ENCODE measurements at regions not wholly inside any gene's neighbourhood (a gene's known extent, or its start where the extent isn't known, plus 50 kb on each side); places are given as distances from the start of the nearest gene placed in this dataset.

DNA sequence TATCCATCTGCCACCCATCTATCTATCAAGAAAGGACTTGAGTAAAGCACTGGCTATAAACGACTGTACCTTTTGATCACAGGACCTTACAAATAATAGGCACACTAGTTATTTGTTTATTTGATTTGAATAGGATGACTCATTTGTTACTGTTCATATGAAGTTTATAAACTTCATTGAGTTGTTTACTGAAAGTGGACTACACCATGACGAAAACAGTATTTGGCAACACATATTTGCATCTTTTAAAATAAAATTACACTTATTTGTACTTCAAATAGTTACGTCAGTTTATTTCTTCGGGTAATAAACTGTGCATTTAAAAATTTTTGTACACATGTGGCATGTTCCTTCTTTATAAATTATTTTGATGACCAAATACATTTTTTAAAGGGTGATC, 133.0 kb downstream of the OGFRL1 start:
- TF ChIP-seq, protein P1, sequence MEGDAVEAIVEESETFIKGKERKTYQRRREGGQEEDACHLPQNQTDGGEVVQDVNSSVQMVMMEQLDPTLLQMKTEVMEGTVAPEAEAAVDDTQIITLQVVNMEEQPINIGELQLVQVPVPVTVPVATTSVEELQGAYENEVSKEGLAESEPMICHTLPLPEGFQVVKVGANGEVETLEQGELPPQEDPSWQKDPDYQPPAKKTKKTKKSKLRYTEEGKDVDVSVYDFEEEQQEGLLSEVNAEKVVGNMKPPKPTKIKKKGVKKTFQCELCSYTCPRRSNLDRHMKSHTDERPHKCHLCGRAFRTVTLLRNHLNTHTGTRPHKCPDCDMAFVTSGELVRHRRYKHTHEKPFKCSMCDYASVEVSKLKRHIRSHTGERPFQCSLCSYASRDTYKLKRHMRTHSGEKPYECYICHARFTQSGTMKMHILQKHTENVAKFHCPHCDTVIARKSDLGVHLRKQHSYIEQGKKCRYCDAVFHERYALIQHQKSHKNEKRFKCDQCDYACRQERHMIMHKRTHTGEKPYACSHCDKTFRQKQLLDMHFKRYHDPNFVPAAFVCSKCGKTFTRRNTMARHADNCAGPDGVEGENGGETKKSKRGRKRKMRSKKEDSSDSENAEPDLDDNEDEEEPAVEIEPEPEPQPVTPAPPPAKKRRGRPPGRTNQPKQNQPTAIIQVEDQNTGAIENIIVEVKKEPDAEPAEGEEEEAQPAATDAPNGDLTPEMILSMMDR (tag by site-specific recombination; IDR thresholded peaks at IDR 0.05), result no peak
- TF ChIP-seq ZNF121 (tag by site-specific recombination; IDR thresholded peaks at IDR 0.05) (no peak), TCF7L2 (IDR thresholded peaks at IDR 0.05; ENCODE audit: borderline replicate concordance, low read depth, low read length) (no peak), SALL2 (tag by site-specific recombination; IDR thresholded peaks at IDR 0.05; ENCODE audit: borderline replicate concordance) (no peak), ZNF670 (tag by site-specific recombination; IDR thresholded peaks at IDR 0.05; ENCODE audit: low read depth) (no peak), HOXA7 (CRISPR knock-in tag; IDR thresholded peaks at IDR 0.05; ENCODE audit: borderline replicate concordance) (no peak), ZNF776 (tag by site-specific recombination; IDR thresholded peaks at IDR 0.05; ENCODE audit: borderline replicate concordance) (no peak), ZNF416 (tag by site-specific recombination; IDR thresholded peaks at IDR 0.05) (no peak), ZNF571 (tag by site-specific recombination; IDR thresholded peaks at IDR 0.05) (no peak)
- TF ChIP-seq, protein P2, sequence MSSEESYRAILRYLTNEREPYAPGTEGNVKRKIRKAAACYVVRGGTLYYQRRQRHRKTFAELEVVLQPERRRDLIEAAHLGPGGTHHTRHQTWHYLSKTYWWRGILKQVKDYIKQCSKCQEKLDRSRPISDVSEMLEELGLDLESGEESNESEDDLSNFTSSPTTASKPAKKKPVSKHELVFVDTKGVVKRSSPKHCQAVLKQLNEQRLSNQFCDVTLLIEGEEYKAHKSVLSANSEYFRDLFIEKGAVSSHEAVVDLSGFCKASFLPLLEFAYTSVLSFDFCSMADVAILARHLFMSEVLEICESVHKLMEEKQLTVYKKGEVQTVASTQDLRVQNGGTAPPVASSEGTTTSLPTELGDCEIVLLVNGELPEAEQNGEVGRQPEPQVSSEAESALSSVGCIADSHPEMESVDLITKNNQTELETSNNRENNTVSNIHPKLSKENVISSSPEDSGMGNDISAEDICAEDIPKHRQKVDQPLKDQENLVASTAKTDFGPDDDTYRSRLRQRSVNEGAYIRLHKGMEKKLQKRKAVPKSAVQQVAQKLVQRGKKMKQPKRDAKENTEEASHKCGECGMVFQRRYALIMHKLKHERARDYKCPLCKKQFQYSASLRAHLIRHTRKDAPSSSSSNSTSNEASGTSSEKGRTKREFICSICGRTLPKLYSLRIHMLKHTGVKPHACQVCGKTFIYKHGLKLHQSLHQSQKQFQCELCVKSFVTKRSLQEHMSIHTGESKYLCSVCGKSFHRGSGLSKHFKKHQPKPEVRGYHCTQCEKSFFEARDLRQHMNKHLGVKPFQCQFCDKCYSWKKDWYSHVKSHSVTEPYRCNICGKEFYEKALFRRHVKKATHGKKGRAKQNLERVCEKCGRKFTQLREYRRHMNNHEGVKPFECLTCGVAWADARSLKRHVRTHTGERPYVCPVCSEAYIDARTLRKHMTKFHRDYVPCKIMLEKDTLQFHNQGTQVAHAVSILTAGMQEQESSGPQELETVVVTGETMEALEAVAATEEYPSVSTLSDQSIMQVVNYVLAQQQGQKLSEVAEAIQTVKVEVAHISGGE (tag by site-specific recombination; conservative IDR thresholded peaks at IDR 0.05; ENCODE audit: low read depth), result no peak
- TF ChIP-seq, protein P3, sequence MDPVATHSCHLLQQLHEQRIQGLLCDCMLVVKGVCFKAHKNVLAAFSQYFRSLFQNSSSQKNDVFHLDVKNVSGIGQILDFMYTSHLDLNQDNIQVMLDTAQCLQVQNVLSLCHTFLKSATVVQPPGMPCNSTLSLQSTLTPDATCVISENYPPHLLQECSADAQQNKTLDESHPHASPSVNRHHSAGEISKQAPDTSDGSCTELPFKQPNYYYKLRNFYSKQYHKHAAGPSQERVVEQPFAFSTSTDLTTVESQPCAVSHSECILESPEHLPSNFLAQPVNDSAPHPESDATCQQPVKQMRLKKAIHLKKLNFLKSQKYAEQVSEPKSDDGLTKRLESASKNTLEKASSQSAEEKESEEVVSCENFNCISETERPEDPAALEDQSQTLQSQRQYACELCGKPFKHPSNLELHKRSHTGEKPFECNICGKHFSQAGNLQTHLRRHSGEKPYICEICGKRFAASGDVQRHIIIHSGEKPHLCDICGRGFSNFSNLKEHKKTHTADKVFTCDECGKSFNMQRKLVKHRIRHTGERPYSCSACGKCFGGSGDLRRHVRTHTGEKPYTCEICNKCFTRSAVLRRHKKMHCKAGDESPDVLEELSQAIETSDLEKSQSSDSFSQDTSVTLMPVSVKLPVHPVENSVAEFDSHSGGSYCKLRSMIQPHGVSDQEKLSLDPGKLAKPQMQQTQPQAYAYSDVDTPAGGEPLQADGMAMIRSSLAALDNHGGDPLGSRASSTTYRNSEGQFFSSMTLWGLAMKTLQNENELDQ (tag by site-specific recombination; IDR thresholded peaks at IDR 0.05; ENCODE audit: low read depth), result no peak
- TF ChIP-seq, protein P4, sequence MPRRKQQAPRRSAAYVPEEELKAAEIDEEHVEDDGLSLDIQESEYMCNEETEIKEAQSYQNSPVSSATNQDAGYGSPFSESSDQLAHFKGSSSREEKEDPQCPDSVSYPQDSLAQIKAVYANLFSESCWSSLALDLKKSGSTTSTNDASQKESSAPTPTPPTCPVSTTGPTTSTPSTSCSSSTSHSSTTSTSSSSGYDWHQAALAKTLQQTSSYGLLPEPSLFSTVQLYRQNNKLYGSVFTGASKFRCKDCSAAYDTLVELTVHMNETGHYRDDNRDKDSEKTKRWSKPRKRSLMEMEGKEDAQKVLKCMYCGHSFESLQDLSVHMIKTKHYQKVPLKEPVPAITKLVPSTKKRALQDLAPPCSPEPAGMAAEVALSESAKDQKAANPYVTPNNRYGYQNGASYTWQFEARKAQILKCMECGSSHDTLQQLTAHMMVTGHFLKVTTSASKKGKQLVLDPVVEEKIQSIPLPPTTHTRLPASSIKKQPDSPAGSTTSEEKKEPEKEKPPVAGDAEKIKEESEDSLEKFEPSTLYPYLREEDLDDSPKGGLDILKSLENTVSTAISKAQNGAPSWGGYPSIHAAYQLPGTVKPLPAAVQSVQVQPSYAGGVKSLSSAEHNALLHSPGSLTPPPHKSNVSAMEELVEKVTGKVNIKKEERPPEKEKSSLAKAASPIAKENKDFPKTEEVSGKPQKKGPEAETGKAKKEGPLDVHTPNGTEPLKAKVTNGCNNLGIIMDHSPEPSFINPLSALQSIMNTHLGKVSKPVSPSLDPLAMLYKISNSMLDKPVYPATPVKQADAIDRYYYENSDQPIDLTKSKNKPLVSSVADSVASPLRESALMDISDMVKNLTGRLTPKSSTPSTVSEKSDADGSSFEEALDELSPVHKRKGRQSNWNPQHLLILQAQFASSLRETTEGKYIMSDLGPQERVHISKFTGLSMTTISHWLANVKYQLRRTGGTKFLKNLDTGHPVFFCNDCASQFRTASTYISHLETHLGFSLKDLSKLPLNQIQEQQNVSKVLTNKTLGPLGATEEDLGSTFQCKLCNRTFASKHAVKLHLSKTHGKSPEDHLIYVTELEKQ (tag by site-specific recombination; IDR thresholded peaks at IDR 0.05; ENCODE audit: borderline replicate concordance), result no peak
